ENCODE measurements at regions not wholly inside any gene's neighbourhood (a gene's known extent, or its start where the extent isn't known, plus 50 kb on each side); places are given as distances from the start of the nearest gene placed in this dataset.
"Not testable (repeated sequence)": the region's sequence is repeated elsewhere in the genome, so short reads cannot be mapped to it uniquely, and the experiment has no call there.

DNA sequence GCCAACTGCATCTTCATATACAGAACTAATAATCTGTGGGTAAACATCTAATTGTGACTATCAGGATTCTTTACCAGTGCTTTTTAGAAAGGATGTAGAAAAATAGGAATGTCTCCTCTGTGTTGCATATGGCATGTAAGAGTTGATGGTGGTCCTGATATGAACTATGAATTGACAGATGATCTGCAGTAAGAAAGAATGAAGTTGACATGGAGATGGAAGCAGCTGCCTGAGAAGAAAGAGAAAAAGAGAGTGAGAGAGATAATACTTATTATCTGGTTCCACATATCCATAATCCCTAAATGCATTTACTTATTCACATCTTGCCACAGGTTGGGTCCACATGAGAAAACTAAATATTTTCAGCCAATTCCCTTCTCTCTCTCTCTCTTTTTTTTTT, 1022.9 kb downstream of the SLC6A15 start:
- no peak for DNase-seq

DNA sequence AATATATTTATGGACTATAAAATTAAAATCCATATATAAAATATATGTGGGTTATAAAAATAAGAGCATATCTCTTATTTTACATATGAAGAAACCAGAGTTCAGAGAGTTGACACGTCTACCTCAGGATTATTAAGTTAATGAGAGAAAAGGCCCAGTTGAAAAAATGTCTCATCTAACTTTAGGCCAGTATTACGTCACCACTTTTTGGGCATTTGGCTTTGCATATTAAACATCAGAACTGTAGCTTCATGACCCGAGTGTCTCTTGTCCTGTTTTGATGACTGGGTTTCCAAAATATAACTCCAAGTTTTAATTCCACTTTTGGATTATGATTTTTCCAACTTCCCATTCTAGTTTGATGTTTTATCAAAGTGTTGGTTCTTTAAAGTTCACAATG, 1026.1 kb downstream of the SLC6A15 start:
- DNase-seq, result no peak

DNA sequence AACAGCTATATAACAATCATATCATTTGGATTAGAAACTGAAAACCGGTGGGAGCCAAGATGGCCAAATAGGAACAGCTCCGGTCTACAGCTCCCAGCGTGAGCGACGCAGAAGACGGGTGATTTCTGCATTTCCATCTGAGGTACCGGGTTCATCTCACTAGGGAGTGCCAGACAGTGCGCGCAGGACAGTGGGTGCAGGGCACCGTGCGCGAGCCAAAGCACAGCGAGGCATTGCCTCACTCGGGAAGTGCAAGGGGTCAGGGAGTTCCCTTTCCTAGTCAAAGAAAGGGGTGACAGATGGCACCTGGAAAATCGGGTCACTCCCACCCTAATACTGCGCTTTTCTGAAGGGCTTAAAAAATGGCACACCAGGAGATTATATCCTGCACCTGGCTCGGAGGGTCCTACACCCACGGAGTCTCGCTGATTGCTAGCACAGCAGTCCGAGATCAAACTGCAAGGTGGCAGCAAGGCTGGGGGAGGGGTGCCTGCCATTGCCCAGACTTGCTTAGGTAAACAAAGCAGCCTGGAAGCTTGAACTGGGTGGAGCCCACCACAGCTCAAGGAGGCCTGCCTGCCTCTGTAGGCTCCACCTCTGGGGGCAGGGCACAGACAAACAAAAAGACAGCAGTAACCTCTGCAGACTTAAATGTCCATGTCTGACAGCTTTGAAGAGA, 1041.5 kb downstream of the SLC6A15 start:
- not testable (repeated sequence) for DNase-seq

DNA sequence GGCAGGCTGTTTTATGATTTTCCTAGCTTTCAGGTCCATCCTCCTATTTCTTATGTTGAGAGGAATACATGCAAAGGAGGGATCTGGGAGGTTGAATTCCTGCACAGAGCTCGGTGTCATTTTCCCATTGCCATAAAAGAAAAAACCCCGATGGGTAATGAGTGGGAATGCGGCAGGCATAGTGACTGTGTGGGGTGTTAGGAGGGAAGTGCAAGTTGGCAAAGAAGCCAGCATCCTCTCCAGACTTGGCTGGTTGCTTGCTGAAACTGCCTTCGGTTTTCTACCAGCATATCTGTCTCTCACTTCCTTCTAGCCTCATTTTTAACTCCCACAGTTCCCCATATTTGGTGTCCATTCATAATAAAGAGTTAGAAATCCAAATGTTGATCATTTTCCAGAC, 1046.1 kb downstream of the SLC6A15 start:
- DNase-seq, result no peak

DNA sequence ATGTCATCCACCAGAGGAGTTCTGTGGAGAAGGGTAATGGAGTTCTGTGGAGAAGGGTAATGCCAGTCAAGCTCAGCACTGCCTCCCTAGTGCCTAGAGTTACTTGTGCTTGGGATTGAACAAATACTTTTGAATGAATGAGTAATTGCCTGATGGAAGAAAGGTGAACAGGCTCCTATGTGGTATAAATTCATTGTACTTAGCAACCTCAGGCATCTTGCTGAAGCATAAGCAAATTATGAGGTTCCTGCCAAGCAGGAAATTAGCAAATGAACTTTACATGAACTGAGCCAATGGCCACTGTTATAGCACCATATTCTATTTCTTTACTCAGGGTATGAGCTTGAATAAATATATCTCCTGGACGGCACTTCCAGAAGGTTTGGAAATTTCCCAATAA, 1047.2 kb downstream of the SLC6A15 start:
- DNase-seq, result no peak

DNA sequence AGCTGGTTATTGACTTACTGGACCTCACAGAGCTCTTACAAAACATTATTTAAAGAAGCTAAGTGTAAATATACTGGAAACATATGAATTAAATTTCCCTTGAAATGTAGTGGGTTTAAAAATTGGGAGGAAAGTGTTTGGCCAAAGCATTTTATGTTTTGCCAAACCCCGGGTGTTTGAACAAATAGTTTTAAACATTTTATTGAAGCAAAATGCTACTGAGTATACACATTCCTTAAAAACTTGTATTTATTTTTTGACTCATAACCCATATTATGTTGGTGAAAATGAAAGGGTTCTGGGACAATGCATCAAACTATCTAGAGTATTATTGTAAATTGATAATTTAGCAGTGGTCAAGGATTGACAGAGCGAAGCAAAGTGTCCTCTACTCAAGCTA, 1048.5 kb downstream of the SLC6A15 start:
- no peak for DNase-seq

DNA sequence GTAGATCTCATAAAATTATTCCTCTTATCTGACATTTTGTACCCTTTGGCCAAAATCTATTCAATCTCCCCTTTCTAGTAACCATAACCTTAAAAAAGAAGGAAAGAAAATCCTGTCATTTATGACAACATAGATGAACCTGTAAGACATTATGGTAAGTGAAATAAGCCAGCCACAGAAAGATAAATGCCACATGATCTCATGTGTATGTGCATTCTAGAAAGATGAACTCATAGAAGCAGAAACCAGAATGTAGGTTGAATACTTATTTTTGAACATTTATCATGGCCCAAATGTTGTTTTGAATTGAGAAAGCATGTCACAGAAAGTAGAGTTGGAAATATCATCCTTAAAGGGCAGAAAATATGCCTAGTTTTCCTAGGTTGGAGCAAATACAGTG, 1053.6 kb downstream of the SLC6A15 start:
- DNase-seq, result no peak

DNA sequence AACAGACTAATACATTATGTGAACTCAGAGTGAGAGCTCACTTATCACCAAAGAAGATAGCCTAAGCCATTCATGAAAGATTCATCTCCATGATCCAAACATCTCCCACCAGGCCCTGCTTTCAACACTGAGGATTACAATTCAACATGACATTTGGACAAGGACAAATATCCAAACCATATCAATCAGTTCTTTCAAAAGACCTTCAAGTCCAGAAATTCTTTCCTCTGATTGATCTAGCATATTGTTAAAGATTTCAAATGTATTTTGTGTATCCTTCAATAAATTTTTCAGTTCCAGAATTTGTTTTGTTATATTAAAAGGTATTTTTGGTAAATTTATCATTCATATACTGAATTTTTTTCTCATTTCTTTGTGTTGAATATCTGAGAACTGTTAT, 1055.8 kb downstream of the SLC6A15 start:
- DNase-seq, result no peak

DNA sequence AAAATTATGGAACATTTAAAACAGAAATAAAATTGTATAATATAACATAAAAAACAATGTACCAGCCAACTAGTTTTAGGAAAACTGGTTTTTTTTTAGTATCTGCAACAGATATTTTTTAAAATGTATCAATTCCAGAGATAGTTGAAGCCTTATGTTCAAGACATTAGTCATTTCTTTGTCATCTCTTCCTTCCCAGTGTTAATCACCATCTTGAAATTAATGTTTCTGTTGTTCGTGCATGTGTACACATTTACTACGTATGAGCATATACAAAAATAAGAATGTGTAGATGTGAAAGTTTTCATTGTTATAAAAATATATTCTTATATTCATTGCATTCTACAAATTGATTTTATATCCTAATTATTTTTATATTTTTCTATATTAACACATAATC, 1062.1 kb downstream of the SLC6A15 start:
- DNase-seq, result no peak

DNA sequence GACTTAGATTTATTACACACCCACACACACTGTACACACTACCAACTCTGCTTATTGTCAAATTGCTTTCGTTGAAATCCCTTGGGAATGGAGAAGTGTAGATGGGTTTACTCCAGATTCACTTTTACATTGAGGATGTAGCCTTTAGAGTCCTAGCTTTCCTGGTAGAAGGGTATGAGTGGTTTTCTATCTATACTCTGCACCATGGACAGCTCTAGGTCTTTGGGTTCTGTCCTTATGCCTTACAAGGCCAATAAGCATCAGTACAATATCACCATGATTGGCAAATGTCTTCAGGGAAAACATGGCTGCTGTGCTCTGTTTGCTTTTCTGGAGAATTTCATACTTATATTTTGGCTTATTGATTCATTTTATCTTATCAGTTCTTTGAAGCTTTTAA, 1063.9 kb downstream of the SLC6A15 start:
- no peak for DNase-seq

DNA sequence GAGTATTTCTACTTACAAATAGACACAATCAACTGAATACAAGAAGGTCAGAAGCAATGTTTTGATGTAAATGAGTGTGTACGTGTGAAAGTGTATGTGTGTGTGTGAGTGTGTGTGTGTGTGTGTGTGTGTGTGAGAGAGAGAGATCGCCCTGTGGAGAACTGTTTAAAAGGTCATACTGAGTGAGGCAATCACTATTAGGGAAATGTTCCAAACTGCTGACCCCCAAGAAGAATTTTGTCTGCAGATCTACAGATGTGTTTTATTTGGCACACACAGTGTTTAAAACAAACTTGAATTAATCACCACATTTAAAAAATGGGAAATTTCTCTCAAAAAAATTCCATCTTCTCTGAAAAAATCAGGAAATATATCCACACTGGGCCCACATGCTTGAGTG, 1069.1 kb downstream of the SLC6A15 start:
- no peak for DNase-seq

DNA sequence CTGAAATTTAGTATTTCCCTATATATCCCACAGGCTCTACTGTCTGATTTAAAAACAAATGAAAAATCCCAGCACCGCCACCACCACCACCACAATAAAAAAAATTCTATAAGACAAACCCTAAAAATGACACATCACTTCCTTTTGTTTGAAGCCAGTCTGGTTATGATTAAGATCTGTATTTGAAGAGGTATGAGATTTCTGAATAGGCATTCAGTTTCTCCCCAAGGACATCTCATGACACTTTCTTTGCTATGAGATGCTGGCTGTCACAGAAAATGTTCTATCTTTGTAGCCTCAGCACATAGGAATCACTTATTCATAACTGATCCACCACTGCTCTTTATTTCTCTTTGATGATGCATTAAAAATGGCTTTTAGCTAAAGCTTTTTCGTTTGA, 1071.0 kb downstream of the SLC6A15 start:
- DNase-seq, result peak in 1 of 3 experiments; percentile 40

DNA sequence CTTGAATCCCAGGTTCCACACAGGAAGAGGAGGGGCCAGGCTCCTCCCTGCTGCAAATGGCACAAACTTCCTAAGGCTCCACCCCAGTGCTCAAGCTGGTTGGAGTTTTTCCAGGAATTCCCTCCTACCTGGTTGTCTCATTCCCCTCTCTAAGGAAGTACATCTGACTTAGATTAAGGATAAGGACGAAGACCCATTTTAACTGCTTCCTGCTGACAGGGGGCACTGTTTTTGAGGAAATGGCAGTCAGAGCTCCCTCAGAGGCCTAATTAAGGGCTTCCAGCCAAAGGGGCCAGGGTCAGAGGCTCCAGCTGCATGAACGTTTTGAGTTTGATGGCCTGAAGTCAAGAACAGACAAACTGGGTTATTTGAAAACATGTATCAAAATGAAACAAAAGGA, 1084.7 kb downstream of the SLC6A15 start:
- peak in 1 of 3 experiments; percentile 22 for DNase-seq

DNA sequence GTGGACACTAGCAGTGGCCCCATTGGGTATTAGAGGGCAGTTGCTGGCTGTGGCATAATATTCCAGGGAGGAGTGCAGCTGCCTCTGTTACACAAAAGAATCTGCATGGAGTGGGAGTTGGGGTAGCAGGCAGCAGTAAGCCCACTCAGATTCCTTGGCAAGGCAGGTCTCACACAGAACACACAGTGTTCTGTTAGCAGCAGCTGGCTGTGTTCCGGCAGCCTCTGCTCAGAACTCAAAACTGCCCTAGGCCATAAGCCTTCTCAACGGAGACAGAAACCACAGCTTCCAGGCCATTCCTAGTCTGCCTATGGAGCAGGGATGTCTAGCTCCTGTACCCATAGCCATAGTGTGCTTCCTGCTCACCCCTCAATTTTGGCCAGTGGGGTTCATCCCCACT, 1085.4 kb downstream of the SLC6A15 start:
- DNase-seq, result no peak

DNA sequence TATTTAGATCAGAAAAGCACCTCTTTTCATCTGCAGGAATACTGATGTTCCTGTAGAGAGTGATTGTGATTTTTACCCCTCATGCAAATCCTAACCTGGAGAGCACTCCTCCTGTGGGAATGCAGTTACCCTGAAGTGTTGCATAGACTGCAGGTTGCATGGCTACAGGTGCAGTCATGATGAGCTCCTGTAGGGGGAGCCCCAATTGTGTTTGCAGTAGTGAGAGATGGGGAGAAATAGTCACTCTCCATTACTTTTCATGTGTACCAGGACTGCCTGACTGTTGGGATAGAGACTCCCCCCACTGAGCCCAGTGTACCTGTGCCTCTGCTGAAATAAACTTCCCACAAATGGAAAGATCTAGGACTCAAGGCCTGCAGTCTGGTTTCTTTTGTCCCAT, 1086.5 kb downstream of the SLC6A15 start:
- DNase-seq, result peak; percentile 21 to 57 (median 33)

DNA sequence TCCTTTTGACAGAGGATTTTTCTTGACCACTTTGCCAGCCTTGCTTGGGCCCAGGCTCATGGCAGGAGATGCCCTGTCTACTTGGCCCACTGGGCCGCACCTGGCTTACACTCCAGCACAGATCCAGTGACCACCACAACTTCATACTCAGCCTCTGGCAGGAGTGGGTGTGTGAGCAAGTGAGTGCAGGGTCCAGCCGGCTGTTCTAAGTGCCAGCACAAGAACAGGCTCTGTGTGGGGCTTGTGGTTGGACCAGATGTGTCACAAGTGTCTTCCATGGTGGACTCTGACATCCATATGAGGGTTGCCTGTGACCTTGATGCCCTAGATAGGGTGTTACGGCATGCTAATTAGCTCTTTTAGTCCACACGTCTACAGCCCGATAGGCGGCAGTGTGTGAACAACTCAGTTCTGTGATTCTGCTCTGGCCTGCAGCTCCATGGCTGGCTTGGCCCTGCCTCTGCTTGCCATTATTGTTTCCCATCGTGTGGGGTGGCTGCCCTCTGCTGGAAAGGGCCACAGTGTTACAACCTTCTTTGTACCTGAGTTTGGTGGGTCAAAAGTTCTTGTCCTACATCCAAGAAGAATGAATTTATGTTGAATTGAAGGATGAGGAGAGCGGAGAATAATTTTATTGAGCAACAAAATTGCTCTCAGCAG, 1089.1 kb downstream of the SLC6A15 start:
- DNase-seq, result peak; percentile 16 to 73 (median 36)

DNA sequence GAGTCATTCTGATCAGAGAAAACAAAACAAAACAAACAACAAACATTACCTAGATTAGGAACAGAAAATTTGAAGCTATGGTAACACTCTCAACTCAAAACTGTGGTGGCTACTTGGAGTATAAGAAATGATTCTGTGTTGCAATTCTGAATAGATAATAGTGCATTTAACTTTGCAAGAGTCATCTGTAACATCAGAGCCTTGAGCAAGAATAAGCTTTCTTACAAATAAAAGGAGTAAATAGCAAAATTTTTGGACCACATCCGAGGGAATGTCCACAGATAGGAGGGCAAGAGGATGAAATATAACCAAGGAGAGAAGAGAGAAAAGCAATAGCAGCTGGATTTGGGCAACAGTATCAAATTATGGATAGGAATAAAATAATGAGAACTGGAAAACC, 1090.6 kb downstream of the SLC6A15 start:
- no peak for DNase-seq

DNA sequence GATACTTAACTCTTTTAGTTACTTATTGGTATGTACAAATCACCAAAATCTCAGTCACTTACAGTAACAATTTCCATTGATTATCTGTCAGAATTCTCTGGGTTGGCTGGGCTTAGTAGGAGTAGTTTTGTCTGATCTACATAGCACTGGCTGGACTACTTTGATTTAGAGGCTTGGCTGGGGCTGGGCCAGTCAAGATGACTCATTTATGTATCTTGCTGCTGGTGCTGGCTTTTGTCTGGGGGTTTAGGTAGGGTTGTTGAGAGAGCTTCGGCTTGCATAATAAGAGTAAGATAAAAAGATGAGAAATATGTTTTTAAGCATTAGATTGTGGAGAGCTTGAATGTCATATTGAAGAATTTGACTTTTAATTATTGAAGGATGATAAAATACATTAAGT, 1093.7 kb downstream of the SLC6A15 start:
- no peak for DNase-seq

DNA sequence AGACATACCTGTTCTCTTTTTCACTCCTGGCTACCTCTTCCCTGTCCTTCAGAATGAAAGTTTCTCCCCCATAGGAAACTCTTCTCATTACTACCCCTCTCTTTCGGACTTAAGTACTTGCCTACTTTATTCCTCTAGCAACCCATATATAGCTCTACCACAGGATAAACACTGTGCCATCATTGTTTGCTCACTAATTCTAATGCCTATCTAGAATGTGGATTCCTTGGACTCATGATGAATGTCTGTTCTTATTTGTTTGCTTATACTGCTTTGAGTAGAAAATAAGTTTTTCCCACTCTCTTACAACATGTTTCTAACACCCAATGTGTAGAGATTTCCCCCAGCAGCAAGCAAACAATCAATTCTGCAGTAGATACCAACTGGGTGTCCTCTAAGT, 1094.9 kb downstream of the SLC6A15 start:
- no peak for DNase-seq

DNA sequence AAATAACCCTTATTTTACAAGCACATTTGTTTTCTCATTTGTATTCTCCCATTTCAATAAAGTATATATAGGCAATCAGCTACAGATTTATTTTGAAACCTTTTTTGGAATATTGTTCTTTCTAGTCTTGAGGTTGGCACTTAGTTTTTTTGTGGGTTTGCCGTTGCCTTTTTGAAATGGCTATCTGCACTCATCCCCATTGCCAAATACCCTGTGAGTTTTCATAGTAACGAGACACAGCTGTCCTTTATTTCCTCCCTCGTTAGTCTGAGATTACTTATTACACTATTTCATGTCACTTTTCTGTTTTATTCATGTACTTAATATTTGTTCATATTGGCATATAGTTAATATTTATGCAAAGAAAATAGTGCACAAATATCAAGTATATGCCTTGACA, 1104.0 kb downstream of the SLC6A15 start:
- no peak for DNase-seq

DNA sequence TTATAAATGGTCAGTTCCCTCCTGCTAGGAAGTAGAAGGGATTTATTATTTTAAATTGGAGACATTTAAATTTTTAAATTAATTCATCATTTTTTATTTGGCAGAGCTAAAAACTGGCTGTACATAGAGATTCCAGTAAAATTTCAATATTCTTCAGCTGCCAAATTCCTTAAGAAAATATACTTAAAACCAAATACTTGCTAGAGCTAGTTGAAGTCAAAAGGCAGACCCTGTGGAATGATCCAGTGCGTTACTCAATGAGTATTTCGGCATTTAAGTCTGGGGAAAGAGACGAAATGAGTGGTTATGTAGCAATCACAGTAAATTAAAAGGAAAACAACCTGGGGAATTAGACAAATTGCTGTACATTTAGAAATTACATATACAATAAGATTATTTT, 1104.7 kb downstream of the SLC6A15 start:
- no peak for DNase-seq

DNA sequence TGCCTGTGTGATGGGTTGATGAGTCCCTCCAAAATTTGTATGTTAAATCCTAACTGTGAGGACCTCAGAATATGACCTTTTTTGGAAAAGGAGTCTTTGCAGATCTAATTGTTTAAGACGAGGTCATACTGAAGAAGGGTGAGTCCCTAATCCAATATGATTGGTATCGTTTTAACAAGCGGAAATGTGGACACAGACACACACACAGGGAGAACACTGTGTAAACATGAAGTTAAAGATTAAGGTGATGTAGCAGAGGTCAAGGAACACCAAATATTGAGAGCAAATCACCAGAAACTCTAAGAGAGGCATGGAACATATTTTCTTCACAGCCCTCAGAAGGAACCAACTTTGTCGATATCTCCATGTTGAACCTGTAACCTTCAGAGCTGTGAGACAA, 1106.7 kb downstream of the SLC6A15 start:
- no peak for DNase-seq

DNA sequence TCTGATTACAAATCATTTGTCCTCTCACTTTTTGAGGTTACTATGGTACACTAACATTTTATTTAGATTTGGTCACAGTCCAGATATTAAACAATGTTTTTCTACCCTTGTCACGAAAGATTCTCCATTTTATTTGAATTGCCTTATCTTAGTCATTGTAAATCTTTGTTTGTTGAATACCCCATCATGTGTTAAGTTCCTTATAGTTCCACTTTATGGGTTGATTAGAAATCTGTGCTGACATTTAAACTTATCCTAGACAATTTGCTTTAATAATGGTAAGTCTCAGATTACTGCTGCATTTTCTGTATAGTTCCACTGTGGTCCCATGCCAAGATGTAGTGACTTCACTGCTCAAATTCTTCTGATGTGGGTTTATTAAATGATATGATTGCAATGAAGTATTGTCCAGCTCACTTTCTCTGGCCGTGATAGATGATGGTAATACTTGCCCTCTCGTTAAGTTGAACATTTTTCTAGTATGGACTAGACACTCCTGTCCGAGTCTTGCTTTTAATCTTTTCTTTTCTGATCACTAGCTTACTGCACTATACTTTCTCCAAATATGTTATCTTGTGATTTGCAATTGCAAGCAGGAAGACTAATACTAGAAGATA, 1107.3 kb downstream of the SLC6A15 start:
- DNase-seq, result no peak

DNA sequence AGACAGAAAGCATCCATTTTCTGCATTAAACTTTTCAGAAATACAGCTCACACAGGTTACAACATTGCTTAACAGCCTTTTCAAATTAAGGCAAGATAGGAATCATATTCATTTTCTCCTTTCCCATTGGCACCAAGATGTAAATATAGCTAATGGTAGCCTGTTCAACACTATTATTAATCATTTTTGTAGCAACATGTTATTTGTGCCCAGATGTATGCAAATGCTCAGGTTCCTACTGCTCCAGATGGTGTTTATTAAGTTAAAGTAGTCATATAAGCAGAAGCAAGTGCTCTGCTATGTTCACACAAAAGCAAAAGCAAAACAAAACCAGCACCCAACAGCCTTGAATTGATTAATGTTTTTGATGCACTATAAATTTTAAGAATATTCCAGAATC, 1110.6 kb downstream of the SLC6A15 start:
- DNase-seq, result peak in 1 of 3 experiments; percentile 61

DNA sequence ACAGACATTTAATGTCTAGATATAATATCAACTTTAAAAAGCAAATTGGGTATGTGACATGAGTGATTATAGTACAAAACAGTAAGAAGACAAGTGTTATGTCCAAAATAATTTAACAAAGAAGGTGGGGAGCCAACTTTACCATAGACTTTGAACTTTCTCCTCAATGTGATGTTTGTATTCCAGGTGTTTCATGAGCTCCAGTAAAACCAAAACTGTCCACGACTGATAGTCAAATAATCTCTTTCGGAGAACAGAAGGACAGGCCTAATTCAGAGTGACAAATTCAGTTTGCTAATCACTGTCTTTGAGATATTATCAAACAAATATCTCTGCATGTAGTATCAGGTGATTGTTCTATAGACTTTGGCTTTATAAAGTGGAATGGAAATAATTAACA, 1112.6 kb downstream of the SLC6A15 start:
- DNase-seq, result no peak
